ENCODE measurements at regions not wholly inside any gene's neighbourhood (a gene's known extent, or its start where the extent isn't known, plus 50 kb on each side); places are given as distances from the start of the nearest gene placed in this dataset.

DNA sequence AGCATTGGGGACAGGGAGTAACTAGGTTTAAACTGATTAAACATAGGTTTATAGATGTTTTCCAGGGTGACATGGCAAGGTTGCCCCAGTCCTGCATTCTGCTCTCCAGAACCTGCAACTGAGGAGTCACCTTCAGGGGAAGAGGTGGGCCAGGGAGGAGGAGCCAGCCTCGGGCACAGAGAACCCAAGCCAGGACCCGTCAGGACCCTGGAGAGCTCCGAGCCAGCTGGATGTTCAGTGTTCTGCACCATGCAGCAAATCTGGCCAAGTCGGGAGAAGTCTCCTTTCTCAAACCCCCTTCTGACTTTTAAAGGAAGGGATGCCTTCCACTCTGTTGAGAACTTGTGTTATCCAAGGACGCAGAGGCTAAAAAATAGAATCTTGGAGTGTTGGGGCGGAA is 62.1 kb upstream of the SLC6A11 start:
- ATAC-seq: peak; percentile 85
- Mint-ChIP-seq H3K36me3 (no peaks in the 10 kb centered on the region), H3K4me3 (no peak overlapping the region), H3K27me3 (ENCODE audit: low read depth) (peaks cover 25% of the 10 kb centered on the region), H3K4me1 (no peaks in the 10 kb centered on the region), H3K9me3 (no peaks in the 10 kb centered on the region), H3K27ac (no peak overlapping the region)
- peak; percentile 86 for DNase-seq (ENCODE audit: low spot score)
- CTCF ChIA-PET: interaction anchor here (1.2 to 1.4 kb wide), 3 partner anchors 15 to 188 kb away, joined by 4 to 8 read pairs (median 5); no protein-coding TSS in a partner anchor
- POLR2A ChIA-PET: no interaction called here
- TF ChIP-seq, protein P1, sequence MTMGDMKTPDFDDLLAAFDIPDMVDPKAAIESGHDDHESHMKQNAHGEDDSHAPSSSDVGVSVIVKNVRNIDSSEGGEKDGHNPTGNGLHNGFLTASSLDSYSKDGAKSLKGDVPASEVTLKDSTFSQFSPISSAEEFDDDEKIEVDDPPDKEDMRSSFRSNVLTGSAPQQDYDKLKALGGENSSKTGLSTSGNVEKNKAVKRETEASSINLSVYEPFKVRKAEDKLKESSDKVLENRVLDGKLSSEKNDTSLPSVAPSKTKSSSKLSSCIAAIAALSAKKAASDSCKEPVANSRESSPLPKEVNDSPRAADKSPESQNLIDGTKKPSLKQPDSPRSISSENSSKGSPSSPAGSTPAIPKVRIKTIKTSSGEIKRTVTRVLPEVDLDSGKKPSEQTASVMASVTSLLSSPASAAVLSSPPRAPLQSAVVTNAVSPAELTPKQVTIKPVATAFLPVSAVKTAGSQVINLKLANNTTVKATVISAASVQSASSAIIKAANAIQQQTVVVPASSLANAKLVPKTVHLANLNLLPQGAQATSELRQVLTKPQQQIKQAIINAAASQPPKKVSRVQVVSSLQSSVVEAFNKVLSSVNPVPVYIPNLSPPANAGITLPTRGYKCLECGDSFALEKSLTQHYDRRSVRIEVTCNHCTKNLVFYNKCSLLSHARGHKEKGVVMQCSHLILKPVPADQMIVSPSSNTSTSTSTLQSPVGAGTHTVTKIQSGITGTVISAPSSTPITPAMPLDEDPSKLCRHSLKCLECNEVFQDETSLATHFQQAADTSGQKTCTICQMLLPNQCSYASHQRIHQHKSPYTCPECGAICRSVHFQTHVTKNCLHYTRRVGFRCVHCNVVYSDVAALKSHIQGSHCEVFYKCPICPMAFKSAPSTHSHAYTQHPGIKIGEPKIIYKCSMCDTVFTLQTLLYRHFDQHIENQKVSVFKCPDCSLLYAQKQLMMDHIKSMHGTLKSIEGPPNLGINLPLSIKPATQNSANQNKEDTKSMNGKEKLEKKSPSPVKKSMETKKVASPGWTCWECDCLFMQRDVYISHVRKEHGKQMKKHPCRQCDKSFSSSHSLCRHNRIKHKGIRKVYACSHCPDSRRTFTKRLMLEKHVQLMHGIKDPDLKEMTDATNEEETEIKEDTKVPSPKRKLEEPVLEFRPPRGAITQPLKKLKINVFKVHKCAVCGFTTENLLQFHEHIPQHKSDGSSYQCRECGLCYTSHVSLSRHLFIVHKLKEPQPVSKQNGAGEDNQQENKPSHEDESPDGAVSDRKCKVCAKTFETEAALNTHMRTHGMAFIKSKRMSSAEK (CRISPR knock-in tag; IDR thresholded peaks at IDR 0.05; ENCODE audit: borderline replicate concordance): no peak
- no peak for TF ChIP-seq ATF3 (CRISPR knock-in tag; conservative IDR thresholded peaks at IDR 0.05)
- TF ChIP-seq SMAD3 (CRISPR knock-in tag; IDR thresholded peaks at IDR 0.05; ENCODE audit: borderline replicate concordance): 0 out of 2 replicates have a peak, but pooled peaks have one; percentile 78
- TF ChIP-seq MXD4 (CRISPR knock-in tag; IDR thresholded peaks at IDR 0.05; ENCODE audit: borderline replicate concordance): no peak
- TF ChIP-seq, protein P2, sequence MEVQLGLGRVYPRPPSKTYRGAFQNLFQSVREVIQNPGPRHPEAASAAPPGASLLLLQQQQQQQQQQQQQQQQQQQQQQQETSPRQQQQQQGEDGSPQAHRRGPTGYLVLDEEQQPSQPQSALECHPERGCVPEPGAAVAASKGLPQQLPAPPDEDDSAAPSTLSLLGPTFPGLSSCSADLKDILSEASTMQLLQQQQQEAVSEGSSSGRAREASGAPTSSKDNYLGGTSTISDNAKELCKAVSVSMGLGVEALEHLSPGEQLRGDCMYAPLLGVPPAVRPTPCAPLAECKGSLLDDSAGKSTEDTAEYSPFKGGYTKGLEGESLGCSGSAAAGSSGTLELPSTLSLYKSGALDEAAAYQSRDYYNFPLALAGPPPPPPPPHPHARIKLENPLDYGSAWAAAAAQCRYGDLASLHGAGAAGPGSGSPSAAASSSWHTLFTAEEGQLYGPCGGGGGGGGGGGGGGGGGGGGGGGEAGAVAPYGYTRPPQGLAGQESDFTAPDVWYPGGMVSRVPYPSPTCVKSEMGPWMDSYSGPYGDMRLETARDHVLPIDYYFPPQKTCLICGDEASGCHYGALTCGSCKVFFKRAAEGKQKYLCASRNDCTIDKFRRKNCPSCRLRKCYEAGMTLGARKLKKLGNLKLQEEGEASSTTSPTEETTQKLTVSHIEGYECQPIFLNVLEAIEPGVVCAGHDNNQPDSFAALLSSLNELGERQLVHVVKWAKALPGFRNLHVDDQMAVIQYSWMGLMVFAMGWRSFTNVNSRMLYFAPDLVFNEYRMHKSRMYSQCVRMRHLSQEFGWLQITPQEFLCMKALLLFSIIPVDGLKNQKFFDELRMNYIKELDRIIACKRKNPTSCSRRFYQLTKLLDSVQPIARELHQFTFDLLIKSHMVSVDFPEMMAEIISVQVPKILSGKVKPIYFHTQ (CRISPR knock-in tag; IDR thresholded peaks at IDR 0.05): no peak
- TF ChIP-seq, protein P3, sequence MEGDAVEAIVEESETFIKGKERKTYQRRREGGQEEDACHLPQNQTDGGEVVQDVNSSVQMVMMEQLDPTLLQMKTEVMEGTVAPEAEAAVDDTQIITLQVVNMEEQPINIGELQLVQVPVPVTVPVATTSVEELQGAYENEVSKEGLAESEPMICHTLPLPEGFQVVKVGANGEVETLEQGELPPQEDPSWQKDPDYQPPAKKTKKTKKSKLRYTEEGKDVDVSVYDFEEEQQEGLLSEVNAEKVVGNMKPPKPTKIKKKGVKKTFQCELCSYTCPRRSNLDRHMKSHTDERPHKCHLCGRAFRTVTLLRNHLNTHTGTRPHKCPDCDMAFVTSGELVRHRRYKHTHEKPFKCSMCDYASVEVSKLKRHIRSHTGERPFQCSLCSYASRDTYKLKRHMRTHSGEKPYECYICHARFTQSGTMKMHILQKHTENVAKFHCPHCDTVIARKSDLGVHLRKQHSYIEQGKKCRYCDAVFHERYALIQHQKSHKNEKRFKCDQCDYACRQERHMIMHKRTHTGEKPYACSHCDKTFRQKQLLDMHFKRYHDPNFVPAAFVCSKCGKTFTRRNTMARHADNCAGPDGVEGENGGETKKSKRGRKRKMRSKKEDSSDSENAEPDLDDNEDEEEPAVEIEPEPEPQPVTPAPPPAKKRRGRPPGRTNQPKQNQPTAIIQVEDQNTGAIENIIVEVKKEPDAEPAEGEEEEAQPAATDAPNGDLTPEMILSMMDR (IDR thresholded peaks at IDR 0.05): no peak
- TF ChIP-seq KAT7 (CRISPR knock-in tag; IDR thresholded peaks at IDR 0.05; ENCODE audit: borderline replicate concordance): no peak
- no peak for TF ChIP-seq NR2C2 (CRISPR knock-in tag; IDR thresholded peaks at IDR 0.05)
- no peak for TF ChIP-seq CREM (CRISPR knock-in tag; IDR thresholded peaks at IDR 0.05)
- no peak for TF ChIP-seq ERG (CRISPR knock-in tag; IDR thresholded peaks at IDR 0.05)
- TF ChIP-seq ZMAT4 (CRISPR knock-in tag; IDR thresholded peaks at IDR 0.05): no peak
- 0 out of 2 replicates have a peak, but pooled peaks have one; percentile 51 for TF ChIP-seq TEAD1 (CRISPR knock-in tag; IDR thresholded peaks at IDR 0.05)
- no peak for TF ChIP-seq SOX15 (CRISPR knock-in tag; IDR thresholded peaks at IDR 0.05)
- TF ChIP-seq ZNF121 (CRISPR knock-in tag; IDR thresholded peaks at IDR 0.05): no peak
- TF ChIP-seq, protein P4, sequence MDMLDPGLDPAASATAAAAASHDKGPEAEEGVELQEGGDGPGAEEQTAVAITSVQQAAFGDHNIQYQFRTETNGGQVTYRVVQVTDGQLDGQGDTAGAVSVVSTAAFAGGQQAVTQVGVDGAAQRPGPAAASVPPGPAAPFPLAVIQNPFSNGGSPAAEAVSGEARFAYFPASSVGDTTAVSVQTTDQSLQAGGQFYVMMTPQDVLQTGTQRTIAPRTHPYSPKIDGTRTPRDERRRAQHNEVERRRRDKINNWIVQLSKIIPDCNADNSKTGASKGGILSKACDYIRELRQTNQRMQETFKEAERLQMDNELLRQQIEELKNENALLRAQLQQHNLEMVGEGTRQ (CRISPR knock-in tag; IDR thresholded peaks at IDR 0.05): no peak
- no peak for TF ChIP-seq TCF7 (CRISPR knock-in tag; IDR thresholded peaks at IDR 0.05; ENCODE audit: low read depth)
- TF ChIP-seq ZNF671 (CRISPR knock-in tag; IDR thresholded peaks at IDR 0.05): no peak
- 0 out of 2 replicates have a peak, but pooled peaks have one; percentile 53 for TF ChIP-seq TEAD4 (CRISPR knock-in tag; IDR thresholded peaks at IDR 0.05)
- no peak for TF ChIP-seq CBFB (CRISPR knock-in tag; IDR thresholded peaks at IDR 0.05; ENCODE audit: low read depth)
- no peak for TF ChIP-seq MYBL2 (CRISPR knock-in tag; IDR thresholded peaks at IDR 0.05)
- TF ChIP-seq JAZF1 (CRISPR knock-in tag; IDR thresholded peaks at IDR 0.05): no peak
- no peak for TF ChIP-seq CREB1 (CRISPR knock-in tag; IDR thresholded peaks at IDR 0.05)
- TF ChIP-seq ZNF232 (CRISPR knock-in tag; IDR thresholded peaks at IDR 0.05): 0 out of 2 replicates have a peak, but pooled peaks have one; percentile 69
- TF ChIP-seq, protein P5, sequence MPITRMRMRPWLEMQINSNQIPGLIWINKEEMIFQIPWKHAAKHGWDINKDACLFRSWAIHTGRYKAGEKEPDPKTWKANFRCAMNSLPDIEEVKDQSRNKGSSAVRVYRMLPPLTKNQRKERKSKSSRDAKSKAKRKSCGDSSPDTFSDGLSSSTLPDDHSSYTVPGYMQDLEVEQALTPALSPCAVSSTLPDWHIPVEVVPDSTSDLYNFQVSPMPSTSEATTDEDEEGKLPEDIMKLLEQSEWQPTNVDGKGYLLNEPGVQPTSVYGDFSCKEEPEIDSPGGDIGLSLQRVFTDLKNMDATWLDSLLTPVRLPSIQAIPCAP (CRISPR knock-in tag; IDR thresholded peaks at IDR 0.05): 0 out of 2 replicates have a peak, but pooled peaks have one; percentile 50
- TF ChIP-seq FOXP4 (CRISPR knock-in tag; IDR thresholded peaks at IDR 0.05): peak; percentile 86
